GM19324 (cell line): ENCODE measurements at regions not wholly inside any gene's neighbourhood (a gene's known extent, or its start where the extent isn't known, plus 50 kb on each side); places are given as distances from the start of the nearest gene placed in this dataset.
"Not testable (repeated sequence)": the region's sequence is repeated elsewhere in the genome, so short reads cannot be mapped to it uniquely, and the experiment has no call there.

Source experiments
- ATAC-seq: cut with Tn5 transposase; IDR thresholded peaks from one replicate; pipeline ENCODE4 v1.9.1; 2021; ENCODE audit warnings: mild to moderate bottlenecking, moderate library complexity; ENCODE audit not compliant: unreplicated experiment, low FRiP score

GRCh38 chr4:110830461-110830860, 207.6 kb upstream of the PITX2 start:
- no peak for ATAC-seq

GRCh38 chr4:110837896-110838450, 215.1 kb upstream of the PITX2 start:
- ATAC-seq: no peak

GRCh38 chr4:110840221-110840654, 217.4 kb upstream of the PITX2 start:
- ATAC-seq: no peak

GRCh38 chr4:110848787-110849186, 225.9 kb upstream of the PITX2 start:
- no peak for ATAC-seq

GRCh38 chr4:110849461-110849860, 226.6 kb upstream of the PITX2 start:
- ATAC-seq: no peak

GRCh38 chr4:110850461-110851442, 227.9 kb upstream of the PITX2 start:
- no peak for ATAC-seq

- ATAC-seq: no peak
These were observed 229.1 kb upstream of the PITX2 start for GRCh38 chr4:110851989-110852388.

- no peak for ATAC-seq
These were observed 229.9 kb upstream of the PITX2 start for GRCh38 chr4:110852793-110853192.

- ATAC-seq: no peak
These were observed 230.4 kb upstream of the PITX2 start for GRCh38 chr4:110853242-110853641.

GRCh38 chr4:110854021-110854678, 231.3 kb upstream of the PITX2 start:
- ATAC-seq: peak; percentile 46

GRCh38 chr4:110860125-110860524, 237.2 kb upstream of the PITX2 start:
- no peak for ATAC-seq

GRCh38 chr4:110860901-110861300, 238.0 kb upstream of the PITX2 start:
- ATAC-seq: no peak

GRCh38 chr4:110865611-110866259, 242.9 kb upstream of the PITX2 start:
- no peak for ATAC-seq

- peak; percentile 76 for ATAC-seq
These were observed 244.5 kb upstream of the PITX2 start for GRCh38 chr4:110867251-110867960.

- no peak for ATAC-seq
These were observed 245.3 kb upstream of the PITX2 start for GRCh38 chr4:110867981-110868720.

- no peak for ATAC-seq
These were observed 246.2 kb upstream of the PITX2 start for GRCh38 chr4:110869114-110869513.

- ATAC-seq: peak; percentile 63
These were observed 247.1 kb upstream of the PITX2 start for GRCh38 chr4:110869862-110870572.

GRCh38 chr4:110876214-110876613, 253.3 kb upstream of the PITX2 start:
- ATAC-seq: not testable (repeated sequence)

GRCh38 chr4:110876866-110877265, 254.0 kb upstream of the PITX2 start:
- ATAC-seq: no peak
